ENCODE measurements at regions not wholly inside any gene's neighbourhood (a gene's known extent, or its start where the extent isn't known, plus 50 kb on each side); places are given as distances from the start of the nearest gene placed in this dataset.
"Not testable (repeated sequence)": the region's sequence is repeated elsewhere in the genome, so short reads cannot be mapped to it uniquely, and the experiment has no call there.

DNA sequence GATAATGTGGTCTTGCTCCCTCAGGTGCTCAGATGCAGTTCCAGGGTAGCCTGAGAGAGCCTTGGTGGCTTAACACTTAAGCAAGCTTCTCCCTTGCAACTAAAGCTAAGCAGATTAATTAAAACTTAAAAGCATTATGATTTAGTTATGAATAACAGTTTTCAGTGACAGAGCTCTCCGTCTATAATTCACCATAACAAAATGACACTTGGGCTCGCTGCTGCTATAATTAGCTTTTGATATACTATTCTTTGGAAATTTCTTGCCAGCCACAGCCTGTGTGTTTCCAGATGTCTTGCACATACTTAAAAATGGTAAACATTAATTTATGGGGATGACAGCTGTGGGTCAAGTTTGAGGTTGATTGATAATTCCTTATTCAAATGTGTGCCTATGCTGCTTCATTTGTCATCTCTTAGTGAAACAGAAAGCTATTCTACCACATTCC is 380.5 kb downstream of the TFAP2B start:
- DNase-seq (ENCODE audit: low spot score) = no peak
- Histone ChIP-seq H3K4me3 (no peak overlapping the region), H3K27ac (no peak overlapping the region)
- TF ChIP-seq, protein P1, sequence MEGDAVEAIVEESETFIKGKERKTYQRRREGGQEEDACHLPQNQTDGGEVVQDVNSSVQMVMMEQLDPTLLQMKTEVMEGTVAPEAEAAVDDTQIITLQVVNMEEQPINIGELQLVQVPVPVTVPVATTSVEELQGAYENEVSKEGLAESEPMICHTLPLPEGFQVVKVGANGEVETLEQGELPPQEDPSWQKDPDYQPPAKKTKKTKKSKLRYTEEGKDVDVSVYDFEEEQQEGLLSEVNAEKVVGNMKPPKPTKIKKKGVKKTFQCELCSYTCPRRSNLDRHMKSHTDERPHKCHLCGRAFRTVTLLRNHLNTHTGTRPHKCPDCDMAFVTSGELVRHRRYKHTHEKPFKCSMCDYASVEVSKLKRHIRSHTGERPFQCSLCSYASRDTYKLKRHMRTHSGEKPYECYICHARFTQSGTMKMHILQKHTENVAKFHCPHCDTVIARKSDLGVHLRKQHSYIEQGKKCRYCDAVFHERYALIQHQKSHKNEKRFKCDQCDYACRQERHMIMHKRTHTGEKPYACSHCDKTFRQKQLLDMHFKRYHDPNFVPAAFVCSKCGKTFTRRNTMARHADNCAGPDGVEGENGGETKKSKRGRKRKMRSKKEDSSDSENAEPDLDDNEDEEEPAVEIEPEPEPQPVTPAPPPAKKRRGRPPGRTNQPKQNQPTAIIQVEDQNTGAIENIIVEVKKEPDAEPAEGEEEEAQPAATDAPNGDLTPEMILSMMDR (IDR thresholded peaks at IDR 0.05) = no peak

DNA sequence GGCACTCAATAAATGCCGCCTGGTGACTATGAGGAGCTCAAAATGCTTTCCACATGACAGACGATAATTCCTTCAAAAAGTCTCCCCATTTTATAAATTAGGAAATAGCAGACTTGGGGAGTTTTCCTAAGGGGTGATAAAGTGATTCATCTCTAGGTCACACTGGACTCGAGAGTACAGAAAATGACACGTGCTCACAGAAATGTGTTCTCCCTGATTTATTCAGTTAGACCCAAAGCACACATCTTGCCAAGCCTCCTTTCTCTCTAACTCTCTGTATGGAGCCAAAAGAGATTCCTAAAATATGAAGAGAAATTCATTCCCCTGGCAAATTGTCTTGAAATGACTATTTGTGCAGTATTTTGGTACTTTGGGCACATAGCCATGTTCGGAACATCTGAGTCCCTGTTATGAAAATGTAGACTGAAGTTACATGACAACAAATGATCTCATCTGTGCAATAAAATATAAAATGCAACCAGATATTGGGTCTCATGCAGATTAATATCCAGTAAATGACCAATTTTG is 381.1 kb downstream of the TFAP2B start:
- TF ChIP-seq, protein P1 (IDR thresholded peaks at IDR 0.05) = no peak
- Histone ChIP-seq H3K4me3 (no peak overlapping the region), H3K27ac (no peak overlapping the region)
- DNase-seq (ENCODE audit: low spot score) = no peak

DNA sequence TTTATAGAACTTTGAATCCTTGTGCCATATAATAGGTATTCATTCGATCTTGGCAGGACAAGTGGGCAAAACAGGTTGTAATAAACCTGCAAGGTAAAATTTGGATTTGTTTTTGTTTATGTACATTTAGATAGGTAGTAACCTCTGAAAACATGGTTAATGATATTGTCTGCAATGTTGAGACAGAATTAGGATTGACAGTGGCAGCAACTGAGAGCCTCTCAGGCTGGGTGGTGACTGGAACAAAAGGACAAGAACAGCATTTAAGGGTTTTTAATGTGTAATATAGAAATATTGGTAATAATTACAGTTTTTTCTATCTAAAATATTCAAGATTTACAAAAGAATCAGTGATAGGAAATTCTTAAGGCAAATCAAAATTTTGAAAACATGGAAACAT is 382.0 kb downstream of the TFAP2B start:
- DNase-seq (ENCODE audit: low spot score) = no peak

DNA sequence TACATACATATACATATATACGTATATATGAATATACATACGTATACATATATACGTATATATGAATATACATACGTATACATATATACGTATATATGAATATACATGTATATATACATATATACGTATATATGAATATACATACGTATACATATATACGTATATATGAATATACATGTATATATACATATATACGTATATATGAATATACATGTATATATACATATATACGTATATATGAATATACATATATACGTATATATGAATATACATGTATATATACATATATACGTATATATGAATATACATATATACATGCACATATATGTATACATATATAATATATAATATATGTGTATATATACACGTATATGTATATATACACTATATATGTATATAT is 384.0 kb downstream of the TFAP2B start:
- DNase-seq (ENCODE audit: low spot score); H3K4me3 ChIP-seq; H3K27ac ChIP-seq: not testable (repeated sequence)

More for the DNA sequence above, 382.0 kb downstream of the TFAP2B start:
- no peak overlapping the region for H3K27ac ChIP-seq
- no peak overlapping the region for H3K4me3 ChIP-seq
- TF ChIP-seq, protein P1 (IDR thresholded peaks at IDR 0.05) = no peak

DNA sequence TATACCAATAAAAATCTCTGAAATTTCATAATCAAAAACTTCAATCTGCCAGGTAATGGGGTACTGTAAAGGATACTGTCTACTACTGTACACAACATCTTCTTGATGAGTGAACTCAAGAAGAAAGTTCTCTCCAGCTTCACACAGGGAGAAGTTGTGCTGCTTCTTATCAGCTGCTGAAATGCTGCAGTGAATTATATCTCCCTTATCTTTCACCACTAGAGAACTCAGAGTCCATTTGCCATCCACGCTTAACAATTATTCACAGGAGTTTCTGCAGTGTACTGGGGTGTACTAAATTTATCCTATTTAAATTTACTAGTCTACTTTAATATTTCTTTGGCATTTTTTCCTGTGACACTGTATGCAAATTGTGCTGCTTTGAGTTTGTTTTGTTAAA is 384.8 kb downstream of the TFAP2B start:
- TF ChIP-seq, protein P1 (IDR thresholded peaks at IDR 0.05) = no peak
- Histone ChIP-seq H3K4me3 (no peak overlapping the region), H3K27ac (no peak overlapping the region)
- no peak for DNase-seq (ENCODE audit: low spot score)

DNA sequence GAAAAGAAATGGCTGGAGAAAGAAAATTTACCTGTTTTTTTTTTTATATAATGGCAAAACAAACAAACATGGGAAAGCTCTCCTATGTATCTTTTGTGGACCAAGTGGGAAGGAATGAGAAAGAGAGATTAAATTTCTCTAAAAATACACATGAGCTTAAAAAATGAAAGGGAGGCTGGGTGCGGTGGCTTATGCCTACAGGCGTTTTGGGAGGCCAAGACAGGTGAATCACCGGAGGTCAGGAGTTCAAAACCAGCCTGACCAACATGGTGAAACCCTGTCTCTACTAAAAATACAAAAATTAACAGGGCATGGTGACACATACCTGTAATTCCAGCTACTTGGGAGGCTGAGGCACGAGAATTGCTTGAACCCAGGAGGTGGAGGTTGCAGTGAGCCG is 388.0 kb downstream of the TFAP2B start:
- H3K27ac ChIP-seq; DNase-seq (ENCODE audit: low spot score); H3K4me3 ChIP-seq: not testable (repeated sequence)

DNA sequence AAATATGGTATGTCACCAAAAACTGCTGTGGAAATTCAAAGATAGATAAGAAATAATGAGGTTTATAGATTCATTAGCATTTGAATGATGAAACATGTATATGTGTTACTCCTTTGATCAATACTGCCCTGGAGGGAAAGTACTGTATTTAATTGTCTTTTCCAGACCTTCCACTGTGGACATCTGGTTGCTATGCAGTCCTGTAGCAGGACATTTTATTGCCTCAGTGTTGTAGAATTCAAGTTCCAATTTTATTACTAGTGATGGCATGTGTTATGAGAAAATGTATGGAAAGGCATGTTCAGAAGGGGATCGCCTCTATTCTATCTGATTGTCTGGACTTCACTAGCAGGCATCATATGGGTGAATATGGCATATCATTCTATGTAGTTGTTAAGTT is 391.0 kb downstream of the TFAP2B start:
- DNase-seq (ENCODE audit: low spot score) = no peak
- TF ChIP-seq, protein P1 (IDR thresholded peaks at IDR 0.05) = no peak
- no peak overlapping the region for H3K27ac ChIP-seq
- H3K4me3 ChIP-seq = no peak overlapping the region

DNA sequence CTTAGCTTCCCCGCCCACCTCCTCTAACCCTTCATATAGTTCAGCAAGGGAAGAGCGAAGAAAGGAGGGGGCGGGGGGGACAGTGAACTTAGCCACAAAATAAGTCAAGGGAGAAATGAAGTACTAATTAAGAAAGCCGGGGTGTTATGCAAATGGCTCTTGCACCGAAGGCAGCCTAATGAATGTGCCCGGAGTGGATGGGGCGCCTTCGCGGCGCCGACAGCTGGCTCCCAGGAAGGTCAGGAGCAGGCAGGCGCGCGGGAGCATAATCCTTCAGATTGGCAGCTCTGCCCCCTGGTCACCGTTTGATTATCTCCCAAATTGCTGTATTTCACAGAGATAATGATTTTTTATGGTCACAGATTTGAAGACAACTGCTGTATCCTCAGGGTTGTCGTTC is 395.1 kb downstream of the TFAP2B start:
- Histone ChIP-seq H3K4me3 (peak overlapping the region; percentile 50), H3K27ac (no peak overlapping the region)
- TF ChIP-seq, protein P1 (IDR thresholded peaks at IDR 0.05) = no peak
- DNase-seq (ENCODE audit: low spot score) = no peak
